MM.1S (cell line): ENCODE measurements at regions not wholly inside any gene's neighbourhood (a gene's known extent, or its start where the extent isn't known, plus 50 kb on each side); places are given as distances from the start of the nearest gene placed in this dataset.

Source experiments
- DNase-seq: peaks from one replicate; pipeline ENCODE4 v3.0.0-alpha.2; 2015
- H2AFZ ChIP-seq: fragments of 300-600 bp; sonication (generic); 2 replicates; pipeline ENCODE4 v1.6.0; 2016; ENCODE audit warnings: antibody characterized with exemption, low read length
- H3F3A ChIP-seq: fragments of 300-600 bp; sonication (generic); 2 replicates; pipeline ENCODE4 v1.6.1; 2016; ENCODE audit warnings: mild to moderate bottlenecking, antibody characterized with exemption, low read length, moderate library complexity, mixed read lengths; ENCODE audit not compliant: insufficient read depth
- H3K27ac ChIP-seq: fragments of 300-600 bp; sonication (generic); 2 replicates; pipeline ENCODE4 v1.5.1; 2016; ENCODE audit warnings: mild to moderate bottlenecking, low read length
- H3K27me3 ChIP-seq: fragments of 300-600 bp; sonication (generic); replicated peaks from 2 replicates; pipeline ENCODE4 v1.6.0; 2016; ENCODE audit warnings: low read length; ENCODE audit not compliant: insufficient read depth
- H3K36me3 ChIP-seq: fragments of 300-600 bp; sonication (generic); replicated peaks from 2 replicates; pipeline ENCODE4 v1.6.1; 2016; ENCODE audit warnings: mild to moderate bottlenecking, low read length, mixed read lengths; ENCODE audit not compliant: insufficient read depth
- H3K4me1 ChIP-seq: fragments of 300-600 bp; sonication (generic); 2 replicates; pipeline ENCODE4 v1.6.1; 2016; ENCODE audit warnings: low read length, mixed read lengths
- H3K4me2 ChIP-seq: fragments of 300-600 bp; sonication (generic); 2 replicates; pipeline ENCODE4 v1.6.0; 2016; ENCODE audit warnings: low read depth, low read length
- H3K4me3 ChIP-seq: fragments of 300-600 bp; sonication (generic); 2 replicates; pipeline ENCODE4 v1.5.1; 2016; ENCODE audit warnings: low read length, mixed read lengths
- H3K79me2 ChIP-seq: fragments of 300-600 bp; sonication (generic); 2 replicates; pipeline ENCODE4 v1.6.1; 2016; ENCODE audit warnings: mixed run types, low read length, mixed read lengths
- H3K9ac ChIP-seq: fragments of 300-600 bp; sonication (generic); 2 replicates; pipeline ENCODE4 v1.6.1; 2016; ENCODE audit warnings: low read length, mixed read lengths
- H3K9me2 ChIP-seq: fragments of 300-600 bp; sonication (generic); replicated peaks from 2 replicates; pipeline ENCODE4 v1.6.1; 2016; ENCODE audit warnings: mild to moderate bottlenecking, low read length, mixed read lengths; ENCODE audit not compliant: insufficient read depth
- H3K9me3 ChIP-seq: fragments of 300-600 bp; sonication (generic); replicated peaks from 2 replicates; pipeline ENCODE4 v1.6.1; 2016; ENCODE audit warnings: mild to moderate bottlenecking, low read length, mixed read lengths; ENCODE audit not compliant: insufficient read depth
- H4K20me1 ChIP-seq: fragments of 300-600 bp; sonication (generic); 2 replicates; pipeline ENCODE4 v1.6.1; 2016; ENCODE audit warnings: mild to moderate bottlenecking, low read length, moderate library complexity, mixed read lengths; ENCODE audit not compliant: insufficient read depth
- CTCF ChIP-seq: fragments of 300-600 bp; sonication (generic); IDR thresholded peaks from 2 replicates; pipeline ENCODE4 v1.5.1; 2016; ENCODE audit warnings: antibody characterized with exemption, low read length, mixed read lengths
- EZH2 ChIP-seq: fragments of 300-600 bp; sonication (generic); optimal IDR thresholded peaks from 2 replicates; pipeline ENCODE3; 2017; ENCODE audit warnings: low read depth, mild to moderate bottlenecking, antibody characterized with exemption, low read length, mixed read lengths
- EZH2phosphoT487 ChIP-seq: fragments of 300-600 bp; sonication (generic); IDR thresholded peaks from 2 replicates; pipeline ENCODE4 v1.6.1; 2018; ENCODE audit warnings: antibody characterized with exemption, low read length

- no peak overlapping the region for H3K4me3 ChIP-seq
- H3K9me3 ChIP-seq = no peaks in the 10 kb centered on the region
- no peak for DNase-seq
- no peaks in the 10 kb centered on the region for H3K27me3 ChIP-seq
- H3K9ac ChIP-seq = no peak overlapping the region
- no peaks in the 10 kb centered on the region for H3K36me3 ChIP-seq
- H3K9me2 ChIP-seq = no peaks in the 10 kb centered on the region
- no peak overlapping the region for H3K27ac ChIP-seq
- H4K20me1 ChIP-seq = no peaks in the 10 kb centered on the region
- H3K4me1 ChIP-seq = no peaks in the 10 kb centered on the region
- no peak overlapping the region for H2AFZ ChIP-seq
- H3K79me2 ChIP-seq = no peaks in the 10 kb centered on the region
- no peak overlapping the region for H3K4me2 ChIP-seq
- TF ChIP-seq CTCF (peak; percentile 3; the same call in 1 of the 2 replicates), EZH2 (no peak), EZH2phosphoT487 (no peak)
- no peaks in the 10 kb centered on the region for H3F3A ChIP-seq
These were observed 371.8 kb upstream of the NRSN1 start for GRCh38 chr6:23754197-23754596.

- Histone ChIP-seq H3K27ac (no peak overlapping the region), H3K4me2 (no peak overlapping the region), H2AFZ (no peak overlapping the region), H3K9me3 (no peaks in the 10 kb centered on the region), H3K9me2 (no peaks in the 10 kb centered on the region), H3K79me2 (no peaks in the 10 kb centered on the region), H3K9ac (no peak overlapping the region), H3K36me3 (no peaks in the 10 kb centered on the region), H3F3A (no peaks in the 10 kb centered on the region), H3K4me1 (no peaks in the 10 kb centered on the region), H3K27me3 (no peaks in the 10 kb centered on the region), H3K4me3 (no peak overlapping the region), H4K20me1 (no peaks in the 10 kb centered on the region)
- TF ChIP-seq EZH2 (no peak), CTCF (no peak), EZH2phosphoT487 (no peak)
- no peak for DNase-seq
These were observed 350.9 kb upstream of the NRSN1 start for GRCh38 chr6:23775127-23775526.

- no peaks in the 10 kb centered on the region for H3K36me3 ChIP-seq
- H3K9me3 ChIP-seq = no peaks in the 10 kb centered on the region
- no peak overlapping the region for H3K9ac ChIP-seq
- no peak overlapping the region for H3K4me2 ChIP-seq
- H3K4me3 ChIP-seq = no peak overlapping the region
- DNase-seq = no peak
- H4K20me1 ChIP-seq = no peaks in the 10 kb centered on the region
- no peaks in the 10 kb centered on the region for H3K4me1 ChIP-seq
- H3K27me3 ChIP-seq = no peaks in the 10 kb centered on the region
- H3K27ac ChIP-seq = no peak overlapping the region
- H3K9me2 ChIP-seq = no peaks in the 10 kb centered on the region
- no peaks in the 10 kb centered on the region for H3F3A ChIP-seq
- H2AFZ ChIP-seq = no peak overlapping the region
- no peaks in the 10 kb centered on the region for H3K79me2 ChIP-seq
- no peak for TF ChIP-seq EZH2phosphoT487
- no peak for TF ChIP-seq CTCF
- TF ChIP-seq EZH2 = no peak
These were observed 342.1 kb upstream of the NRSN1 start for GRCh38 chr6:23783901-23784300.
